ENCODE measurements at regions not wholly inside any gene's neighbourhood (a gene's known extent, or its start where the extent isn't known, plus 50 kb on each side); places are given as distances from the start of the nearest gene placed in this dataset.

- TF ChIP-seq CTCF (IDR thresholded peaks at IDR 0.05; ENCODE audit: low read depth, low read length) (no peak), EZH2phosphoT487 (IDR thresholded peaks at IDR 0.05; ENCODE audit: low read depth) (no peak)
Measured at GRCh38 chrY:17397659-17398058, 482.4 kb downstream of the CDY2B start.

Data from OCI-LY3 (cell line).